Thymus (tissue), 11 donors: ENCODE measurements at regions not wholly inside any gene's neighbourhood (a gene's known extent, or its start where the extent isn't known, plus 50 kb on each side); places are given as distances from the start of the nearest gene placed in this dataset.

Experiments
- DNase-seq, 9 donors: peaks; one replicate each; pipeline ENCODE4 v3.0.0-alpha.2; 2013; ENCODE audit warnings: low spot score in 9 of 9, low read depth in 6 of 9, missing footprints in 1 of 9
- H3K27ac ChIP-seq, 2 donors: one replicate each; pipeline ENCODE4 v1.5.1; 2013; ENCODE audit warnings: control low read depth in 1 of 2, low read depth in 1 of 2, low read length in 1 of 2, mild to moderate bottlenecking in 1 of 2, moderate library complexity in 1 of 2
- H3K27me3 ChIP-seq, 2 donors: one replicate each; pipeline ENCODE4 v1.5.1; 2013; ENCODE audit warnings: low read length in 1 of 2; ENCODE audit not compliant: control insufficient read depth in 2 of 2, insufficient read depth in 1 of 2
- H3K36me3 ChIP-seq, 2 donors: one replicate each; pipeline ENCODE4 v1.5.1; 2013; ENCODE audit warnings: low read length in 1 of 2, mild to moderate bottlenecking in 1 of 2, moderate library complexity in 1 of 2; ENCODE audit not compliant: control insufficient read depth in 2 of 2, insufficient read depth in 2 of 2
- H3K4me1 ChIP-seq, 2 donors: one replicate each; pipeline ENCODE4 v1.5.1; 2013; ENCODE audit warnings: low read length in 2 of 2; ENCODE audit not compliant: control insufficient read depth in 2 of 2, insufficient read depth in 2 of 2
- H3K4me3 ChIP-seq, 2 donors: one replicate each; pipeline ENCODE4 v1.5.1; 2013; ENCODE audit warnings: low read length in 2 of 2, control low read depth in 1 of 2, mild to moderate bottlenecking in 1 of 2
- H3K9me3 ChIP-seq, 2 donors: one replicate each; pipeline ENCODE4 v1.5.1; 2013; ENCODE audit warnings: low read length in 1 of 2, mild to moderate bottlenecking in 1 of 2; ENCODE audit not compliant: control insufficient read depth in 2 of 2, insufficient read depth in 1 of 2
- WGBS: extraction: QIAGEN DNeasy Blood & Tissue Kit; methylation state at CpG from one replicate; pipeline ENCODE4 v1.1.7; 2013; 5-methylcytosine and 5-hydroxymethylcytosine counted together
- donor health status: healthy.

- no peaks in the 10 kb centered on the region for H3K4me1 ChIP-seq
- no peak overlapping the region for H3K4me3 ChIP-seq
- no peak overlapping the region for H3K27ac ChIP-seq
- H3K27me3 ChIP-seq, result no peaks in the 10 kb centered on the region
- no peaks in the 10 kb centered on the region for H3K9me3 ChIP-seq
- DNase-seq, result no peak
- WGBS, result 87% methylated on average over 3 of the region's 3 CpGs
- no peaks in the 10 kb centered on the region for H3K36me3 ChIP-seq
These were observed 333.7 kb downstream of the FAT3 start for GRCh38 chr11:92558323-92558722.

GRCh38 chr11:92569726-92570125, 345.1 kb downstream of the FAT3 start:
- 100% methylated on average over 1 of the region's 1 CpG for WGBS

GRCh38 chr11:92572559-92572958, 347.9 kb downstream of the FAT3 start:
- no peak overlapping the region for H3K27ac ChIP-seq
- no peaks in the 10 kb centered on the region for H3K4me1 ChIP-seq
- WGBS, result 96% methylated on average over 1 of the region's 1 CpG
- H3K27me3 ChIP-seq, result no peaks in the 10 kb centered on the region
- no peak for DNase-seq
- H3K9me3 ChIP-seq, result no peaks in the 10 kb centered on the region
- H3K4me3 ChIP-seq, result no peak overlapping the region
- no peaks in the 10 kb centered on the region for H3K36me3 ChIP-seq

More at GRCh38 chr11:92569726-92570125, 345.1 kb downstream of the FAT3 start:
- H3K4me1 ChIP-seq, result no peaks in the 10 kb centered on the region
- DNase-seq, result no peak
- no peaks in the 10 kb centered on the region for H3K9me3 ChIP-seq
- no peak overlapping the region for H3K4me3 ChIP-seq
- H3K27me3 ChIP-seq, result no peaks in the 10 kb centered on the region
- no peaks in the 10 kb centered on the region for H3K36me3 ChIP-seq
- H3K27ac ChIP-seq, result no peak overlapping the region

GRCh38 chr11:92576315-92576714, 351.7 kb downstream of the FAT3 start:
- Histone ChIP-seq H3K9me3 (no peaks in the 10 kb centered on the region), H3K27me3 (no peaks in the 10 kb centered on the region), H3K4me1 (no peaks in the 10 kb centered on the region), H3K36me3 (no peaks in the 10 kb centered on the region), H3K27ac (no peak overlapping the region), H3K4me3 (no peak overlapping the region)
- 99% methylated on average over 3 of the region's 3 CpGs for WGBS
- no peak for DNase-seq

- DNase-seq, result no peak
These were observed 356.3 kb downstream of the FAT3 start for GRCh38 chr11:92580908-92581307.

GRCh38 chr11:92588393-92588792, 363.8 kb downstream of the FAT3 start:
- no peak overlapping the region for H3K4me3 ChIP-seq
- no peaks in the 10 kb centered on the region for H3K36me3 ChIP-seq
- H3K27me3 ChIP-seq, result no peaks in the 10 kb centered on the region
- no peak for DNase-seq
- no peak overlapping the region for H3K27ac ChIP-seq
- H3K4me1 ChIP-seq, result no peaks in the 10 kb centered on the region
- no peaks in the 10 kb centered on the region for H3K9me3 ChIP-seq

More at GRCh38 chr11:92580908-92581307, 356.3 kb downstream of the FAT3 start:
- Histone ChIP-seq H3K27ac (no peak overlapping the region), H3K36me3 (no peaks in the 10 kb centered on the region), H3K4me1 (no peaks in the 10 kb centered on the region), H3K4me3 (no peak overlapping the region), H3K9me3 (no peaks in the 10 kb centered on the region), H3K27me3 (no peaks in the 10 kb centered on the region)
- WGBS, result 75% methylated on average over 1 of the region's 1 CpG

GRCh38 chr11:92589512-92589911, 364.9 kb downstream of the FAT3 start:
- WGBS, result 98% methylated on average over 3 of the region's 3 CpGs
- no peak overlapping the region for H3K4me3 ChIP-seq
- H3K9me3 ChIP-seq, result no peaks in the 10 kb centered on the region
- DNase-seq, result no peak
- no peak overlapping the region for H3K27ac ChIP-seq
- H3K4me1 ChIP-seq, result no peaks in the 10 kb centered on the region
- H3K27me3 ChIP-seq, result no peaks in the 10 kb centered on the region
- no peaks in the 10 kb centered on the region for H3K36me3 ChIP-seq

GRCh38 chr11:92591521-92591920, 366.9 kb downstream of the FAT3 start:
- no peak for DNase-seq
- Histone ChIP-seq H3K4me1 (no peaks in the 10 kb centered on the region), H3K4me3 (no peak overlapping the region), H3K9me3 (no peaks in the 10 kb centered on the region), H3K27ac (no peak overlapping the region), H3K36me3 (no peaks in the 10 kb centered on the region), H3K27me3 (no peaks in the 10 kb centered on the region)
- 96% methylated on average over 2 of the region's 2 CpGs for WGBS

GRCh38 chr11:92594251-92594650, 369.6 kb downstream of the FAT3 start:
- H3K27ac ChIP-seq, result no peak overlapping the region
- no peaks in the 10 kb centered on the region for H3K4me1 ChIP-seq
- H3K36me3 ChIP-seq, result no peaks in the 10 kb centered on the region
- no peaks in the 10 kb centered on the region for H3K9me3 ChIP-seq
- H3K27me3 ChIP-seq, result no peaks in the 10 kb centered on the region
- no peak overlapping the region for H3K4me3 ChIP-seq
- no peak for DNase-seq

GRCh38 chr11:92595052-92595451, 370.4 kb downstream of the FAT3 start:
- Histone ChIP-seq H3K36me3 (no peaks in the 10 kb centered on the region), H3K4me3 (no peak overlapping the region), H3K4me1 (no peaks in the 10 kb centered on the region), H3K27ac (no peak overlapping the region), H3K9me3 (no peaks in the 10 kb centered on the region), H3K27me3 (no peaks in the 10 kb centered on the region)
- DNase-seq, result no peak
- 64% methylated on average over 1 of the region's 1 CpG for WGBS
